Trophoblast cell (in vitro differentiated cells and primary cell): ENCODE measurements at regions not wholly inside any gene's neighbourhood (a gene's known extent, or its start where the extent isn't known, plus 50 kb on each side); places are given as distances from the start of the nearest gene placed in this dataset.

ENCODE experiments used
- DNase-seq, 2 donors: peaks; one replicate each; pipeline ENCODE4 v3.0.0-alpha.2; 2016
- H2AFZ ChIP-seq: 2 replicates; pipeline ENCODE4 v1.6.1; 2013; ENCODE audit warnings: low read length, moderate library complexity, mild to moderate bottlenecking; ENCODE audit not compliant: insufficient read depth, poor library complexity
- H2AK5ac ChIP-seq: 2 replicates; pipeline ENCODE4 v1.6.1; 2013; ENCODE audit warnings: mild to moderate bottlenecking, low read length
- H2BK120ac ChIP-seq: 2 replicates; pipeline ENCODE4 v1.6.1; 2013; ENCODE audit warnings: low read length, mild to moderate bottlenecking, moderate library complexity; ENCODE audit not compliant: insufficient read depth, poor library complexity
- H2BK12ac ChIP-seq: 2 replicates; pipeline ENCODE4 v1.6.1; 2013; ENCODE audit warnings: mild to moderate bottlenecking, low read length, moderate library complexity
- H2BK5ac ChIP-seq: 2 replicates; pipeline ENCODE4 v1.6.1; 2013; ENCODE audit warnings: low read length, low read depth, moderate library complexity, mild to moderate bottlenecking; ENCODE audit not compliant: poor library complexity
- H3K14ac ChIP-seq: 2 replicates; pipeline ENCODE4 v1.6.1; 2013; ENCODE audit warnings: mild to moderate bottlenecking, low read length
- H3K18ac ChIP-seq: 2 replicates; pipeline ENCODE4 v1.6.1; 2013; ENCODE audit warnings: mild to moderate bottlenecking, low read length
- H3K23ac ChIP-seq: 2 replicates; pipeline ENCODE4 v1.6.1; 2013; ENCODE audit warnings: low read length
- H3K27ac ChIP-seq: 2 replicates; pipeline ENCODE4 v1.5.1; 2013; ENCODE audit warnings: low read depth, mild to moderate bottlenecking, inconsistent platforms, low read length, moderate library complexity
- H3K27me3 ChIP-seq: 2 replicates; pipeline ENCODE4 v1.6.1; 2013; ENCODE audit warnings: inconsistent platforms, mild to moderate bottlenecking, low read length, moderate library complexity; ENCODE audit not compliant: insufficient read depth
- H3K36me3 ChIP-seq, 2 experiments: 1 replicate in 1 of 2; 2 replicates in 1 of 2; pipeline ENCODE4 v1.6.1; 2013; ENCODE audit warnings: low read length in 2 of 2, mild to moderate bottlenecking in 2 of 2, moderate library complexity in 1 of 2; ENCODE audit not compliant: insufficient read depth in 2 of 2, control insufficient read depth in 1 of 2
- H3K4ac ChIP-seq: 2 replicates; pipeline ENCODE4 v1.6.1; 2013; ENCODE audit warnings: low read depth, mild to moderate bottlenecking, low read length, moderate library complexity
- H3K4me1 ChIP-seq, 2 experiments: 1 replicate in 1 of 2; 2 replicates in 1 of 2; pipeline ENCODE4 v1.6.1; 2013; ENCODE audit warnings: low read length in 2 of 2, mild to moderate bottlenecking in 2 of 2, moderate library complexity in 1 of 2; ENCODE audit not compliant: insufficient read depth in 2 of 2, control insufficient read depth in 1 of 2
- H3K4me2 ChIP-seq: 2 replicates; pipeline ENCODE4 v1.6.1; 2013; ENCODE audit warnings: inconsistent platforms, mild to moderate bottlenecking, low read length, moderate library complexity
- H3K4me3 ChIP-seq: 2 replicates; pipeline ENCODE4 v1.5.1; 2013; ENCODE audit warnings: mild to moderate bottlenecking, low read depth, low read length, inconsistent platforms
- H3K79me1 ChIP-seq: one replicate; pipeline ENCODE4 v1.6.1; 2013; ENCODE audit warnings: low read length
- H3K79me2 ChIP-seq: 2 replicates; pipeline ENCODE4 v1.6.1; 2013; ENCODE audit warnings: low read length, mild to moderate bottlenecking; ENCODE audit not compliant: control insufficient read depth, insufficient read depth, poor library complexity
- H3K9ac ChIP-seq: 2 replicates; pipeline ENCODE4 v1.6.1; 2013; ENCODE audit warnings: mild to moderate bottlenecking, low read length
- H3K9me3 ChIP-seq: 2 replicates; pipeline ENCODE4 v1.6.1; 2013; ENCODE audit warnings: low read depth, mild to moderate bottlenecking, control low read depth, inconsistent platforms, low read length; ENCODE audit not compliant: insufficient read depth
- H4K12ac ChIP-seq: 2 replicates; pipeline ENCODE4 v1.6.1; 2013; ENCODE audit warnings: low read depth, mild to moderate bottlenecking, low read length, moderate library complexity
- H4K8ac ChIP-seq: 2 replicates; pipeline ENCODE4 v1.6.1; 2013; ENCODE audit warnings: low read depth, mild to moderate bottlenecking, low read length, moderate library complexity
- H4K91ac ChIP-seq: one replicate; pipeline ENCODE4 v1.6.1; 2013; ENCODE audit warnings: low read depth, mild to moderate bottlenecking, low read length, moderate library complexity
- WGBS: extraction: QIAGEN DNeasy Blood & Tissue Kit; methylation state at CpG from one replicate; pipeline ENCODE4 v1.1.7; 2013; ENCODE audit warnings: missing lambda C conversion rate; ENCODE audit not compliant: insufficient read length, insufficient coverage; ENCODE audit errors: extremely low coverage; 5-methylcytosine and 5-hydroxymethylcytosine counted together

DNA sequence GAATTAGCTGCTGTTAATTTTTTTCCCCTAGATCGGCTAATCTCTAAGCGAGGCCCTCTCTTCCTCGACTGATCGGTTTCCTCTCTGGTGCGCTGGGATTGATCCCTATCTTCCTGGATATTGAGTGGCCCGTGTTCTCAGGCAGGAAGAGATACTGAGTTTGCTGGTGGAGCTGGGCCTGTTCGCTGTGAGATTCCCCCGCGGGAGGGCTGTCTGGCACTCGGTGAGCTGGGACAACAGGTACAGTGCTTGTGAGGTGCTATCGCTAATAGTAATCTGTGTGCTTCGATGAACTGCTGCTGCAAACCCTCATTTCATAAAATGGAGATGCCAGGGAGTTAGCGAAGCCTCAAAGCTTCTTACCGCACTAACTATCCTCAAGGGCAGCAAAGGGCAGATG lies 310.3 kb downstream of the NXPE2 start:
- Histone ChIP-seq H3K27me3 (no peaks in the 10 kb centered on the region), H3K27ac (no peak overlapping the region), H3K18ac (no peak overlapping the region), H3K4me1 (no peaks in the 10 kb centered on the region), H3K79me1 (no peaks in the 10 kb centered on the region), H2BK12ac (no peak overlapping the region), H2BK120ac (no peak overlapping the region), H3K4ac (no peak overlapping the region), H2AK5ac (no peak overlapping the region), H3K36me3 (no peaks in the 10 kb centered on the region), H3K79me2 (no peaks in the 10 kb centered on the region), H3K9ac (no peak overlapping the region), H3K4me2 (no peak overlapping the region), H4K12ac (no peak overlapping the region), H2AFZ (no peak overlapping the region), H2BK5ac (no peak overlapping the region), H3K4me3 (no peak overlapping the region), H3K14ac (no peak overlapping the region), H4K8ac (no peak overlapping the region), H3K23ac (no peak overlapping the region), H3K9me3 (peaks cover 4% of the 10 kb centered on the region), H4K91ac (no peak overlapping the region)
- no peak for DNase-seq
- no CpG with 5 or more reads among the region's 14 CpGs for WGBS

DNA sequence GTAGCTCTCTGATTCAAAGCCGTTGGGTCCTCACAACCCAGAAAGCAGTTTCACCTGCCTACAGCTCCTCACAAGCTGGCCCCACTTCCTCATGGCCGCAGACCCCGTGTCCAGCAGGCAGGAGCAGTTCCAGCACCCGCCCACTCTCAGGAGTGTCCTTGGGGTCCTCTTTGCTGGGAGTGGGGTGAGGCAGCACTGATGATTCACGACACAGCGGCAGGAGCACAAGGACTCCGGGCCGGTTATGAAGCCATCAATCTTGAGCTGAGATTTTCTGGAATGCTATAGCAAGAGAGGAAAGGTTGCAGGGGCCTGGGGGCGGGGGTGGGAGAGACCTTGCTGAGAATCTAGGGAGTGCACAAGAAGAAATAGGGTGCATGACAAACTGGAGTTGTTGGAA lies 311.2 kb downstream of the NXPE2 start:
- Histone ChIP-seq H3K4me3 (no peak overlapping the region), H2BK12ac (no peak overlapping the region), H2BK120ac (no peak overlapping the region), H4K8ac (no peak overlapping the region), H4K12ac (no peak overlapping the region), H3K9ac (no peak overlapping the region), H3K9me3 (peaks cover 4% of the 10 kb centered on the region), H3K18ac (no peak overlapping the region), H3K4me1 (no peaks in the 10 kb centered on the region), H2BK5ac (no peak overlapping the region), H3K79me2 (no peaks in the 10 kb centered on the region), H4K91ac (no peak overlapping the region), H3K27ac (no peak overlapping the region), H3K27me3 (no peaks in the 10 kb centered on the region), H2AFZ (no peak overlapping the region), H3K4ac (no peak overlapping the region), H3K36me3 (no peaks in the 10 kb centered on the region), H3K79me1 (no peaks in the 10 kb centered on the region), H3K4me2 (no peak overlapping the region), H2AK5ac (no peak overlapping the region), H3K14ac (no peak overlapping the region), H3K23ac (no peak overlapping the region)
- WGBS = no CpG with 5 or more reads among the region's 9 CpGs
- DNase-seq = no peak

DNA sequence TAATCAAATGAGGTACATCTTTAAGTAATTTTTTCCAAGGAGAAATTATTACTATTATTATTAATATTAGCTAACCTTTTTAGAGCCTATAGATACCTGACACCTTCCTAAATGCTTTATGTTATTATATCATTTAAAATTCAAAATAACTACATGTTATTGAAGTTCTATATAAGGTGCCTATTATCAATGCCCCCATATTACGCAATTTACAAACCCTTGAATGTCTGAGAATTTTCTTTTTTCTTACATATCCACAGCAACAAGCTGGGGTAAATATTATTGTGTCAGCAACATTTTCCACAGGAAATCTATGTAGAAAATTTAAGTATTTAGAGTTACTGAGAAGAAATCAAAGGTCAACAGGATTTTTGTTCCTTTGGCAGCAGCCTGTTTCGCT lies 327.3 kb downstream of the NXPE2 start:
- no peaks in the 10 kb centered on the region for H3K27me3 ChIP-seq
- no peak overlapping the region for H4K12ac ChIP-seq
- no peak overlapping the region for H4K8ac ChIP-seq
- DNase-seq = peak in 1 of 2 donors; percentile 4
- no peak overlapping the region for H2AK5ac ChIP-seq
- no peak overlapping the region for H3K4me2 ChIP-seq
- H3K27ac ChIP-seq = no peak overlapping the region
- no peak overlapping the region for H3K14ac ChIP-seq
- H3K4me3 ChIP-seq = no peak overlapping the region
- no peak overlapping the region for H3K9ac ChIP-seq
- no peak overlapping the region for H4K91ac ChIP-seq
- H3K4ac ChIP-seq = no peak overlapping the region
- no peaks in the 10 kb centered on the region for H3K36me3 ChIP-seq
- whole genome bisulfite sequencing = no CpG with 5 or more reads among the region's 2 CpGs
- H3K4me1 ChIP-seq = no peaks in the 10 kb centered on the region
- H3K79me1 ChIP-seq = no peaks in the 10 kb centered on the region
- no peak overlapping the region for H2AFZ ChIP-seq
- no peak overlapping the region for H2BK5ac ChIP-seq
- no peaks in the 10 kb centered on the region for H3K79me2 ChIP-seq
- H3K23ac ChIP-seq = no peak overlapping the region
- H3K9me3 ChIP-seq = peaks cover 2% of the 10 kb centered on the region
- no peak overlapping the region for H2BK12ac ChIP-seq
- H2BK120ac ChIP-seq = no peak overlapping the region
- no peak overlapping the region for H3K18ac ChIP-seq

DNA sequence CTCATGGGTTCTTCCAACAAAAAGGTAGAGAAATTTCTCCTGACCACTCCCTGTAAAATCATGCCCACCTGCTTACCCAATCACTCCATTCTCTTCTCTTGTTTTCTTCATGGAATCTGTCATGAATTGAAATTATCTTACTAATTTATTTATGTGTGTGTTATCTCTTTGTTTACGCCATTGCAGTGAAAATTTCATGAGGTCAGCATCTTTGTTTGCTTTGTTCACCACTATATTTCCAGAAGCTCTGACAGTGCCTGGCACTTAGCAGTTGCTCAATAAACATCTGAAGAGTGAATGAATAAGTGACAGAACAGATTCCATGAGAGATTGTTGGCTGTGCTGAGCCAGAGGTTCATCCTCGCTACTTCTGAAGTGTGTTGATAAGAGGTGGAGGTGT lies 329.5 kb downstream of the NXPE2 start:
- no peaks in the 10 kb centered on the region for H3K79me1 ChIP-seq
- H2BK120ac ChIP-seq = no peak overlapping the region
- no CpG with 5 or more reads among the region's 2 CpGs for WGBS

More for the DNA sequence above, 329.5 kb downstream of the NXPE2 start:
- Histone ChIP-seq H3K4ac (no peak overlapping the region), H4K8ac (no peak overlapping the region), H3K4me2 (no peak overlapping the region), H3K9me3 (peaks cover 2% of the 10 kb centered on the region), H2AK5ac (no peak overlapping the region), H3K27ac (no peak overlapping the region), H3K18ac (no peak overlapping the region), H3K23ac (no peak overlapping the region), H3K9ac (no peak overlapping the region), H3K4me1 (no peaks in the 10 kb centered on the region), H2BK12ac (no peak overlapping the region), H2AFZ (no peak overlapping the region), H2BK5ac (no peak overlapping the region), H3K27me3 (no peaks in the 10 kb centered on the region), H3K36me3 (no peaks in the 10 kb centered on the region), H4K91ac (no peak overlapping the region), H4K12ac (no peak overlapping the region), H3K79me2 (no peaks in the 10 kb centered on the region), H3K4me3 (no peak overlapping the region), H3K14ac (no peak overlapping the region)
- DNase-seq = no peak
